Endothelial cell of umbilical vein (primary cell): ENCODE measurements at regions not wholly inside any gene's neighbourhood (a gene's known extent, or its start where the extent isn't known, plus 50 kb on each side); places are given as distances from the start of the nearest gene placed in this dataset.

Experiments
- BruUV-seq: library from RNA; stranded (reverse); fragments of 400-500 nt; replicated peaks from 2 replicates; lab custom pipeline; 2021; lab: Mats Ljungman, UMichigan
- CTCF ChIA-PET: fragments of 300-600, 350-600 bp; sonication (Branson Sonifier 250); formaldehyde crosslinking; loops from one replicate; lab custom pipeline; 2021; ENCODE audit warnings: antibody characterized with exemption, inconsistent platforms; lab: Charles Lee
- POLR2A ChIA-PET: fragments of 300-600, 350-600 bp; sonication (Branson Sonifier 250); formaldehyde crosslinking; loops from one replicate; lab custom pipeline; 2021; ENCODE audit warnings: antibody characterized with exemption, inconsistent platforms; lab: Charles Lee
- DNase-seq: peaks from one replicate; pipeline ENCODE4 v3.0.0-alpha.2; 2011; ENCODE audit warnings: low read depth, low spot score
- FAIRE-seq: peaks from 2 replicates; lab custom pipeline; 2011; peaks lifted over from hg19 to GRCh38; lab: Jason Lieb, UNC
- H2AFZ ChIP-seq: 2 replicates; pipeline ENCODE4 v1.6.0; 2012; ENCODE audit warnings: low read depth, low read length, control low read depth, inconsistent platforms
- H3K27ac ChIP-seq: 2 replicates; pipeline ENCODE4 v1.5.1; 2011; ENCODE audit warnings: low read depth, mild to moderate bottlenecking, control low read depth, low read length, moderate library complexity; ENCODE audit not compliant: insufficient read depth
- H3K27me3 ChIP-seq, 2 experiments: 2 replicates each; pipeline versions ENCODE4 v1.6.0 to v1.6.1; 2011; ENCODE audit warnings: low read length in 2 of 2, mixed read lengths in 1 of 2; ENCODE audit not compliant: control insufficient read depth in 2 of 2, insufficient read depth in 2 of 2
- H3K36me3 ChIP-seq, 2 experiments: 2 replicates in 1 of 2; 3 replicates in 1 of 2; pipeline ENCODE4 v1.5.1; 2011; ENCODE audit warnings: low read length in 2 of 2, mild to moderate bottlenecking in 1 of 2, moderate library complexity in 1 of 2; ENCODE audit not compliant: control insufficient read depth in 2 of 2, insufficient read depth in 2 of 2; ENCODE audit errors: extremely low read depth in 1 of 2
- H3K4me1 ChIP-seq: 3 replicates; pipeline ENCODE4 v1.5.1; 2011; ENCODE audit warnings: mild to moderate bottlenecking, low read length; ENCODE audit not compliant: control insufficient read depth, insufficient read depth; ENCODE audit errors: extremely low read depth
- H3K4me2 ChIP-seq: 2 replicates; pipeline ENCODE4 v1.6.1; 2011; ENCODE audit warnings: low read length, control low read depth, mixed read lengths; ENCODE audit not compliant: insufficient read depth
- H3K4me3 ChIP-seq, 3 experiments: fragments of 200-600 bp in 1 of 3; sonication (generic), shearing (Covaris generic) in 1 of 3; replicated peaks in 1 of 3; 2 replicates each; pipeline ENCODE4 v1.5.1; 2011 to 2016; ENCODE audit warnings: control low read depth in 3 of 3, low read length in 3 of 3, mild to moderate bottlenecking in 2 of 3, inconsistent platforms in 1 of 3, low read depth in 1 of 3, moderate library complexity in 1 of 3; ENCODE audit not compliant: insufficient read depth in 1 of 3
- H3K79me2 ChIP-seq: 2 replicates; pipeline ENCODE4 v1.6.0; 2012; ENCODE audit warnings: low read length, inconsistent platforms; ENCODE audit not compliant: control insufficient read depth, insufficient read depth
- H3K9ac ChIP-seq: replicated peaks from 2 replicates; pipeline ENCODE3; 2011; ENCODE audit warnings: low read length, control low read depth; ENCODE audit not compliant: insufficient read depth; ENCODE audit errors: extremely low read depth
- H3K9me1 ChIP-seq: replicated peaks from 3 replicates; pipeline ENCODE4 v1.6.0; 2011; ENCODE audit warnings: mild to moderate bottlenecking, low read length; ENCODE audit not compliant: control insufficient read depth, insufficient read depth; ENCODE audit errors: extremely low read depth
- H3K9me3 ChIP-seq: replicated peaks from 2 replicates; pipeline ENCODE4 v1.5.1; 2012; ENCODE audit warnings: low read length, inconsistent platforms; ENCODE audit not compliant: control insufficient read depth, insufficient read depth
- H4K20me1 ChIP-seq: replicated peaks from 2 replicates; pipeline ENCODE3; 2011; ENCODE audit warnings: mild to moderate bottlenecking, low read length; ENCODE audit not compliant: control insufficient read depth, insufficient read depth; ENCODE audit errors: extremely low read depth
- CTCF ChIP-seq, 2 donors: IDR thresholded peaks; 1 replicate in 1 of 2; 2 replicates in 1 of 2; pipeline ENCODE4 v1.5.1; 2011; ENCODE audit warnings: low read length in 2 of 2, mild to moderate bottlenecking in 2 of 2, moderate library complexity in 2 of 2, control low read depth in 1 of 2, inconsistent platforms in 1 of 2, low read depth in 1 of 2; ENCODE audit not compliant: insufficient read depth in 1 of 2; ENCODE audit errors: extremely low read depth in 1 of 2
- EZH2 ChIP-seq: IDR thresholded peaks from 2 replicates; pipeline ENCODE4 v1.6.1; 2012; ENCODE audit warnings: borderline replicate concordance, low read depth, mild to moderate bottlenecking, moderate library complexity, low read length, inconsistent platforms; ENCODE audit not compliant: severe bottlenecking
- FOS ChIP-seq: IDR thresholded peaks from 2 replicates; pipeline ENCODE4 v1.6.1; 2011; ENCODE audit warnings: mild to moderate bottlenecking, low read length, moderate library complexity, borderline replicate concordance; ENCODE audit not compliant: insufficient read depth
- GATA2 ChIP-seq: IDR thresholded peaks from 2 replicates; pipeline ENCODE4 v1.7.0; 2011; ENCODE audit warnings: low read depth, mild to moderate bottlenecking, moderate library complexity, mixed read lengths, low read length; ENCODE audit not compliant: insufficient read length, insufficient read depth
- JUN ChIP-seq: IDR thresholded peaks from 2 replicates; pipeline ENCODE4 v1.6.1; 2011; ENCODE audit warnings: borderline replicate concordance, low read depth; ENCODE audit not compliant: insufficient read length, insufficient read depth
- MAX ChIP-seq: IDR thresholded peaks from 2 replicates; pipeline ENCODE4 v1.6.1; 2011; ENCODE audit not compliant: insufficient read depth, insufficient read length
- MYC ChIP-seq: IDR thresholded peaks from one replicate; pipeline ENCODE4 v1.6.1; 2011; ENCODE audit warnings: mild to moderate bottlenecking, low read depth, low read length
- POLR2A ChIP-seq: IDR thresholded peaks from 2 replicates; pipeline ENCODE4 v1.6.1; 2012; ENCODE audit warnings: low read depth, mild to moderate bottlenecking, control low read depth, low read length
- POLR2AphosphoS5 ChIP-seq: IDR thresholded peaks from 2 replicates; pipeline ENCODE4 v1.6.1; 2012; ENCODE audit warnings: low read depth, mild to moderate bottlenecking, control low read depth, low read length, moderate library complexity; ENCODE audit not compliant: insufficient read depth
- dilution Hi-C: fragments of 300-500 bp; cut with MboI; formaldehyde crosslinking; loops from one replicate; pipeline ENCODE4 v1.15.0; 2019; ENCODE audit warnings: low sequenced_read_pairs; ENCODE audit not compliant: extremely low pct_ligation_motif_present
- intact Hi-C: fragments of 100-400 bp; cut with micrococcal nuclease; formaldehyde crosslinking; loops from one replicate; pipeline ENCODE4 v1.10.0; 2022

- ChIA-PET POLR2A (no interaction called here), CTCF (interaction anchor here (0.6 to 1.3 kb wide), 5 partner anchors 10 to 344 kb away, joined by 3 to 4 read pairs (median 3); partner anchors contain the start of gene ASNSD1)
- Histone ChIP-seq H3K4me2 (no peak overlapping the region), H3K79me2 (no peaks in the 10 kb centered on the region), H3K4me3 (no peak overlapping the region), H3K9ac (no peak overlapping the region), H3K4me1 (no peaks in the 10 kb centered on the region), H3K27ac (no peak overlapping the region), H3K9me1 (no peaks in the 10 kb centered on the region), H3K9me3 (no peaks in the 10 kb centered on the region), H4K20me1 (no peaks in the 10 kb centered on the region), H3K27me3 (peaks cover 3 to 9% of the 10 kb centered on the region in 2 experiments), H3K36me3 (no peaks in the 10 kb centered on the region), H2AFZ (no peak overlapping the region)
- TF ChIP-seq MYC: no peak
- TF ChIP-seq CTCF (IDR thresholded peaks at IDR 0.05; ENCODE audit: extremely low read depth in 1 of 2, insufficient read depth in 1 of 2, low read depth in 1 of 2, low read length in 2 of 2): no peak
- no peak for TF ChIP-seq MAX
- no peak for TF ChIP-seq GATA2
- no peak for TF ChIP-seq FOS
- no peak for TF ChIP-seq JUN
- no peak for TF ChIP-seq EZH2
- no peak for TF ChIP-seq POLR2AphosphoS5
- no peak for TF ChIP-seq POLR2A
- BruUV-seq: no TSS peak
- no peak for FAIRE-seq
- dilution Hi-C loops (no loop called here), intact Hi-C loops (no loop called here)
- DNase-seq: no peak
Measured at GRCh38 chr2:190005513-190005912, 57.0 kb downstream of the MSTN start.
